SH-SY5Y (cell line): ENCODE measurements at regions not wholly inside any gene's neighbourhood (a gene's known extent, or its start where the extent isn't known, plus 50 kb on each side); places are given as distances from the start of the nearest gene placed in this dataset.

Experiments used
- GATA2 ChIP-seq: IDR thresholded peaks from 2 replicates; pipeline ENCODE4 v1.6.1; 2011; ENCODE audit warnings: mild to moderate bottlenecking, low read depth, low read length
- GATA3 ChIP-seq: IDR thresholded peaks from 2 replicates; pipeline ENCODE4 v1.6.1; 2011; ENCODE audit warnings: low read depth, mild to moderate bottlenecking, low read length, moderate library complexity

DNA sequence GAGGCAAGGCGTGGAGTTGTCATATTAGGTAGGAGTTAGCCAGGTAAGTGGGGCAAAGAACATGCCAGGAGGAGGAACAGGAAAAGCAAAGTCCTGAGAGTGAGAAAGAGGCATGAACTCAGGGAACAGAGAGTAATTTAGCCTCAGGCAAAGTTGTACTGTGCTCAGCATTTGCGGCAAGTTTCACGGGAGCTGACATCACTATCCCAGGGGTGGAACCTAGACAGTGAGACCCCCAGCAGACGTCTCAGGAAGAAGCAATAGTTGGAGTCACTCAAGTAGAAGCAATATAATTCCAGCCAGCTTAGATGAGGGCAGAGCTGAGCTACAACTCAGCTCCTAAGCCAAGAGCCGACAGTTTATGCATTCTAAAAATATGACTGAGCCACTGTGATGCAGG lies 426.0 kb upstream of the ISX start:
- TF ChIP-seq GATA3 (no peak), GATA2 (no peak)
